Upper lobe of left lung (tissue), 6 donors: ENCODE measurements at regions not wholly inside any gene's neighbourhood (a gene's known extent, or its start where the extent isn't known, plus 50 kb on each side); places are given as distances from the start of the nearest gene placed in this dataset.

ENCODE experiments used
- ATAC-seq, 2 donors: fragments of 200-7000 bp; cut with Tn5 transposase; one replicate each; pipeline ENCODE4 v1.9.1; 2022; ENCODE audit warnings: mild to moderate bottlenecking in 2 of 2, moderate library complexity in 2 of 2; ENCODE audit not compliant: low FRiP score in 2 of 2
- DNase-seq, 2 donors: peaks; one replicate each; pipeline ENCODE4 v3.0.0-alpha.2; 2019 to 2020
- H3K27ac ChIP-seq, 4 donors: fragments of 200-600 bp; sonication (generic); one replicate each; pipeline ENCODE4 v1.5.1; 2016 to 2019
- H3K27me3 ChIP-seq, 4 donors: fragments of 200-600 bp; sonication (generic); one replicate each; pipeline ENCODE4 v1.5.1; 2017 to 2019
- H3K36me3 ChIP-seq, 4 donors: fragments of 200-600 bp; sonication (generic); one replicate each; pipeline ENCODE4 v1.5.1; 2016 to 2019
- H3K4me1 ChIP-seq, 4 donors: fragments of 200-600 bp; sonication (generic); one replicate each; pipeline ENCODE4 v1.5.1; 2018 to 2019
- H3K4me3 ChIP-seq, 4 donors: fragments of 200-600 bp; sonication (generic); one replicate each; pipeline ENCODE4 v1.5.1; 2017 to 2019; ENCODE audit warnings: mild to moderate bottlenecking in 2 of 4, moderate library complexity in 1 of 4
- H3K9me3 ChIP-seq, 4 donors: fragments of 200-600 bp; sonication (generic); one replicate each; pipeline ENCODE4 v1.5.1; 2018 to 2019
- EP300 ChIP-seq, 4 donors: sonication (generic); formaldehyde crosslinking; IDR thresholded peaks; one replicate each; pipeline ENCODE4 v1.5.1; 2017; ENCODE audit warnings: antibody characterized with exemption in 4 of 4, control low read depth in 2 of 4
- POLR2A ChIP-seq, 4 donors: fragments of 450-650 bp; IDR thresholded peaks; one replicate each; pipeline ENCODE4 v1.5.1; 2016 to 2017; ENCODE audit warnings: antibody characterized with exemption in 4 of 4, mild to moderate bottlenecking in 2 of 4
- POLR2AphosphoS5 ChIP-seq, 2 donors: sonication (generic); formaldehyde crosslinking; IDR thresholded peaks; one replicate each; pipeline ENCODE4 v1.5.1; 2017; ENCODE audit warnings: antibody characterized with exemption in 2 of 2
- WGBS, 2 donors: methylation state at CpG; one replicate each; pipeline ENCODE4 v1.1.5; 2017 to 2018; 5-methylcytosine and 5-hydroxymethylcytosine counted together
- TF ChIP-seq, protein P1 (sequence below), 6 experiments: fragments of 450-650 bp in 4 of 6; fragments of 200-600 bp in 2 of 6; sonication (generic) in 2 of 6; IDR thresholded peaks; one replicate each; pipeline ENCODE4 v1.5.1; 2016 to 2019; ENCODE audit warnings: antibody characterized with exemption in 6 of 6
- donor health status: DM: no; HTN: no; CAD: no; lungs with moderate emphysema.
- donor health status: DM: no; HTN: yes; CAD: no; lungs with severe emphysema.

GRCh38 chr4:163988865-163989264 is 494.4 kb downstream of the TMA16 start:
- 55 to 63% methylated on average over 6 of the region's 6 CpGs for WGBS, 2 donors
- no peaks in the 10 kb centered on the region for H3K27me3 ChIP-seq
- H3K4me1 ChIP-seq: no peaks in the 10 kb centered on the region
- no peaks in the 10 kb centered on the region for H3K36me3 ChIP-seq
- TF ChIP-seq EP300 (IDR thresholded peaks at IDR 0.05): no peak
- TF ChIP-seq, protein P1, sequence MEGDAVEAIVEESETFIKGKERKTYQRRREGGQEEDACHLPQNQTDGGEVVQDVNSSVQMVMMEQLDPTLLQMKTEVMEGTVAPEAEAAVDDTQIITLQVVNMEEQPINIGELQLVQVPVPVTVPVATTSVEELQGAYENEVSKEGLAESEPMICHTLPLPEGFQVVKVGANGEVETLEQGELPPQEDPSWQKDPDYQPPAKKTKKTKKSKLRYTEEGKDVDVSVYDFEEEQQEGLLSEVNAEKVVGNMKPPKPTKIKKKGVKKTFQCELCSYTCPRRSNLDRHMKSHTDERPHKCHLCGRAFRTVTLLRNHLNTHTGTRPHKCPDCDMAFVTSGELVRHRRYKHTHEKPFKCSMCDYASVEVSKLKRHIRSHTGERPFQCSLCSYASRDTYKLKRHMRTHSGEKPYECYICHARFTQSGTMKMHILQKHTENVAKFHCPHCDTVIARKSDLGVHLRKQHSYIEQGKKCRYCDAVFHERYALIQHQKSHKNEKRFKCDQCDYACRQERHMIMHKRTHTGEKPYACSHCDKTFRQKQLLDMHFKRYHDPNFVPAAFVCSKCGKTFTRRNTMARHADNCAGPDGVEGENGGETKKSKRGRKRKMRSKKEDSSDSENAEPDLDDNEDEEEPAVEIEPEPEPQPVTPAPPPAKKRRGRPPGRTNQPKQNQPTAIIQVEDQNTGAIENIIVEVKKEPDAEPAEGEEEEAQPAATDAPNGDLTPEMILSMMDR (IDR thresholded peaks at IDR 0.05): no peak
- TF ChIP-seq POLR2AphosphoS5 (IDR thresholded peaks at IDR 0.05): no peak
- TF ChIP-seq POLR2A (IDR thresholded peaks at IDR 0.05): no peak
- ATAC-seq (no peak), DNase-seq (no peak)
- no peaks in the 10 kb centered on the region for H3K9me3 ChIP-seq
- H3K27ac ChIP-seq: no peak overlapping the region
- no peak overlapping the region for H3K4me3 ChIP-seq

GRCh38 chr4:163991298-163991865 is 496.9 kb downstream of the TMA16 start:
- 72 to 74% methylated on average over 3 of the region's 3 CpGs for WGBS, 2 donors
- ATAC-seq: no peak

DNA sequence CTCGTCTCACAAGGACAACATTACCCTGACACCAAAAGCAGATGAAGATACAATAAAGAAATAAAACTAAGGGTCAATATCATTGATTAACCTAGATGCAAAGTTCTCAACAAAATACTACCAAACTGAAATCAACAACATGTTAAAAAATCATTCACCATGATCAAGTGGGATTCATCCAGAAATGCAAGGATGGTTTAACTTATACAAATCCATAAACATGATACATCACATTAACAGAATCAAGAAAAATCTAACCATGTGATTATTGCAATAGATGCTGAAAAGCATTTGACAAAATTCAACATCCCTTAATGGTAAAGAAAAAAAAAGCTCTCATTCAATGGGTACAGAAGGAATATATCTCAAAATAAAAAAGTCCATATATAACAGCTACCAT is 514.9 kb downstream of the TMA16 start:
- Histone ChIP-seq H3K27ac (no peak overlapping the region), H3K27me3 (no peaks in the 10 kb centered on the region), H3K9me3 (no peaks in the 10 kb centered on the region), H3K4me1 (no peaks in the 10 kb centered on the region), H3K36me3 (no peaks in the 10 kb centered on the region), H3K4me3 (no peak overlapping the region)
- no peak for DNase-seq
- TF ChIP-seq, protein P1 (IDR thresholded peaks at IDR 0.05): no peak
- no peak for TF ChIP-seq POLR2AphosphoS5 (IDR thresholded peaks at IDR 0.05)
- TF ChIP-seq POLR2A (IDR thresholded peaks at IDR 0.05): no peak
- no peak for TF ChIP-seq EP300 (IDR thresholded peaks at IDR 0.05)
- ATAC-seq: no peak
- 80% methylated on average over 1 of the region's 1 CpG for WGBS, 2 donors

More at GRCh38 chr4:163991298-163991865, 496.9 kb downstream of the TMA16 start:
- no peaks in the 10 kb centered on the region for H3K36me3 ChIP-seq
- TF ChIP-seq, protein P1 (IDR thresholded peaks at IDR 0.05): no peak
- no peak for TF ChIP-seq POLR2AphosphoS5 (IDR thresholded peaks at IDR 0.05)
- no peak for TF ChIP-seq POLR2A (IDR thresholded peaks at IDR 0.05)
- no peak for TF ChIP-seq EP300 (IDR thresholded peaks at IDR 0.05)
- no peak overlapping the region for H3K4me3 ChIP-seq
- H3K4me1 ChIP-seq: no peaks in the 10 kb centered on the region
- H3K27ac ChIP-seq: no peak overlapping the region
- DNase-seq: no peak
- H3K9me3 ChIP-seq: no peaks in the 10 kb centered on the region
- no peaks in the 10 kb centered on the region for H3K27me3 ChIP-seq

- Histone ChIP-seq H3K4me3 (no peak overlapping the region), H3K4me1 (no peaks in the 10 kb centered on the region), H3K27me3 (no peaks in the 10 kb centered on the region), H3K27ac (no peak overlapping the region), H3K36me3 (no peaks in the 10 kb centered on the region), H3K9me3 (no peaks in the 10 kb centered on the region)
- 39 to 60% methylated on average over 4 of the region's 4 CpGs for WGBS, 2 donors
- TF ChIP-seq EP300 (IDR thresholded peaks at IDR 0.05): no peak
- no peak for TF ChIP-seq POLR2A (IDR thresholded peaks at IDR 0.05)
- TF ChIP-seq POLR2AphosphoS5 (IDR thresholded peaks at IDR 0.05): no peak
- TF ChIP-seq, protein P1 (IDR thresholded peaks at IDR 0.05): no peak
- peak in 1 of 2 donors; percentile 57 for ATAC-seq
- DNase-seq: no peak
Measured at GRCh38 chr4:164011791-164012190, 517.3 kb downstream of the TMA16 start.

GRCh38 chr4:164012396-164013027 is 518.0 kb downstream of the TMA16 start:
- TF ChIP-seq POLR2AphosphoS5 (IDR thresholded peaks at IDR 0.05) (no peak), POLR2A (IDR thresholded peaks at IDR 0.05) (no peak), EP300 (IDR thresholded peaks at IDR 0.05) (no peak)
- TF ChIP-seq, protein P1 (IDR thresholded peaks at IDR 0.05): no peak
- ATAC-seq: peak; percentile 51 to 68

More at GRCh38 chr4:164012396-164013027, 518.0 kb downstream of the TMA16 start:
- H3K4me3 ChIP-seq: no peak overlapping the region
- no peaks in the 10 kb centered on the region for H3K9me3 ChIP-seq
- DNase-seq: no peak
- H3K36me3 ChIP-seq: no peaks in the 10 kb centered on the region
- H3K4me1 ChIP-seq: no peaks in the 10 kb centered on the region
- no peak overlapping the region for H3K27ac ChIP-seq
- no peaks in the 10 kb centered on the region for H3K27me3 ChIP-seq
- 21 to 25% methylated on average over 2 to 3 of the region's 3 CpGs for WGBS, 2 donors
